ENCODE measurements at regions not wholly inside any gene's neighbourhood (a gene's known extent, or its start where the extent isn't known, plus 50 kb on each side); places are given as distances from the start of the nearest gene placed in this dataset.

- DNase-seq = no peak
- intact Hi-C loops (cut with micrococcal nuclease) = no loop called here
Measured at GRCh38 chr20:59425572-59425971, 125.2 kb downstream of the EDN3 start.

GRCh38 chr20:59428006-59428405 is 127.6 kb downstream of the EDN3 start:
- DNase-seq (no peak), ATAC-seq (no peak)

More at GRCh38 chr20:59425572-59425971, 125.2 kb downstream of the EDN3 start:
- ATAC-seq = no peak

GRCh38 chr20:59428441-59429205 is 128.2 kb downstream of the EDN3 start:
- DNase-seq (no peak), ATAC-seq (no peak)
- intact Hi-C loops (cut with micrococcal nuclease) = no loop called here

More at GRCh38 chr20:59428006-59428405, 127.6 kb downstream of the EDN3 start:
- intact Hi-C loops (cut with micrococcal nuclease) = no loop called here

DNA sequence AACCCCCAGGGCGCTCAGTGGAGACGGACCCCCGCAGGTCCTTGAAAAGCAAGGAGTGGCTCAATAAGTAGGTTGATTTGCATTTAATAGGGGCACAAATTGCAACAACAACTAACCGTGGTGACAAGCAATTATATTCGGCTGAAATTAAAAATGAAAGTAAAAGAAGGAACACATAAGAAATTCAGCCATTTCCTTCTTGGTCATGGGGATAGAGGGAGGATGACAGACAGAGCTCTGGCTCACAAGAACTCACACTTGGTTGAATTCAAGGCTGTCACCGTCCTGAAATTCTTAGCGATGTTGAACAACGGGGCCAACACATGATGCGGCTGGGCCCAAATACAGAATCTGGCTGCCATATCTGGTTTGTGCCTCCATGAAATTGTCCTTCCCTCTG is 129.0 kb downstream of the EDN3 start:
- DNase-seq (no peak), ATAC-seq (no peak)
- intact Hi-C loops (cut with micrococcal nuclease) = no loop called here

DNA sequence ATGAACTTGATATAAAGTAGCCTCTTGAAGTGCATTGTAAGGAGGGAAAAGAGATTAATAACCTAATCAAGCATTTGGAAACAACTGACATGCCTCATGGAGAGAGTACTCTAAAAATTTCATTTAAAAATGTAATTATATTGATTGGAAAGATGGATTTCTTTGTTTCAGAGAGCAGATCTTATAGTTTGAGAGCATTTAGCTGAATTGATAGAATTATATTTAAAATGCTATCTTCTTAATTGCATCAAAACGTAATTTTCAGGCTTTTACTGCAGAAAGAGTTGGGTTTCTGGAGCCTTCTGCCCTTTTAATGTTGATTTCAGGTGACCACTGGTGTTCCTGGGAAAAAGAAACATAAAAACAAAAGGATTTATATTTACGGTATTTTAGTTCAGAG is 130.6 kb downstream of the EDN3 start:
- intact Hi-C loops (cut with micrococcal nuclease) = no loop called here
- no peak for DNase-seq
- no peak for ATAC-seq

DNA sequence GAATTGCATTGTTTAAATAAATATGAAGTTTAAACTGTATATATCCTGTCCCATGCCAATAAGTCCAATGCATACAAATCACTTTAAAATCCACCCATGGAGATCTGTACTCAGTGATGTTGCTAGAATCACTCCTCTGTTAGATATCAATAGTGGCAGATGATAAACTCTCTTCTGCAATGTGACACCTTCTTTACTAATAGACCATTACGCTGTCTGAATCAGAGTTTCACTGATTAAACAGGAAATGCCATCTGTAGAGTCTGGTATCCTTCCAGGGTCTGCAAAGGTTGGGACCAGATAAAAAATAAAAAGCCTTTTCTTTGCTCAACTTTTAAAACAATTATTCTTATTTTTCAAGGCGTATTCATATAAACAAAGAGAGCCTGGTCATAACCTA is 134.5 kb downstream of the EDN3 start:
- intact Hi-C loops (cut with micrococcal nuclease) = no loop called here
- ATAC-seq (no peak), DNase-seq (no peak)

DNA sequence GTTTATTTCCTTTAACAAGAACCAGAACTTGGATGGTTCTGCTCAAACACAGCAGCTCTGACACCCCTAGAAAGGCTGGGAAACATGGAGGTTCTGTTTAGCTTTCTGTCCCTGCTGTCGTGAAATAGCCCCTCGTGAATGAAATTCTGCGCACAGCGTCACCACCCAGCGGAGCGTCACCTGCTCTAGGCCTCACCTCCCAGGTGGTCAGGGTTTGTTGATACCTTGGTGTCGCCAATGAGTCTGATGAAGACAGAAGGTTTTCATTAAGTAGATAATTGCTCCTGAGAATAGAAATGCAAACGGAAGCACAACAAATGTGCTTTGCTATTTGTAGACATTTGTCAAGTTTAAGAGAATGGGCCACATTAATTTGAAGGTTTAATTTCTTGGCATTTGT is 135.1 kb downstream of the EDN3 start:
- DNase-seq (no peak), ATAC-seq (no peak)
- intact Hi-C loops (cut with micrococcal nuclease) = no loop called here

- ATAC-seq = no peak
- DNase-seq = no peak
Measured at GRCh38 chr20:59437601-59438031, 137.2 kb downstream of the EDN3 start.

GRCh38 chr20:59438201-59438600 is 137.8 kb downstream of the EDN3 start:
- intact Hi-C loops (cut with micrococcal nuclease) = no loop called here
- DNase-seq (no peak), ATAC-seq (no peak)

More at GRCh38 chr20:59437601-59438031, 137.2 kb downstream of the EDN3 start:
- intact Hi-C loops (cut with micrococcal nuclease) = no loop called here

DNA sequence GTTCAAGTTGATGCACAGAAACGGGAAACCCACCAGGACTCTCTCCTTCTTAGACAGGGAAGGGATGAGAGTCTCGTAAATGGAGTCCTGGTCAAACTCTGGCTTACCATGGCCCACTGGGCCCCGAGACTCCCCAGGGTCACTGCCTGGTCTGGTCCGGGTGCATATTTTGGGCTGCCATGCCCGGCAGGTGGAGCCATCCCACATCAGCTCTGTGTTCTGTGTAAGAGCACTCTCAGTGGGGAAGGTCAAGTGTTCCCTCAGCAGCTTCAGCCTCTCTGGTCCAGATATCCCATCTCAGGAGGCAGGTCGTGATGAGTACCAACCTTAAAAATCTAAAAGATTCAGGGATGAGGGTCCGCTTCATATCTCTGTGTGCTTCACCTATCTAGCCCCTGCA is 138.8 kb downstream of the EDN3 start:
- ATAC-seq (no peak), DNase-seq (no peak)
- intact Hi-C loops (cut with micrococcal nuclease) = no loop called here

- DNase-seq (no peak), ATAC-seq (no peak)
- intact Hi-C loops (cut with micrococcal nuclease) = no loop called here
Measured at GRCh38 chr20:59441306-59441705, 140.9 kb downstream of the EDN3 start.

DNA sequence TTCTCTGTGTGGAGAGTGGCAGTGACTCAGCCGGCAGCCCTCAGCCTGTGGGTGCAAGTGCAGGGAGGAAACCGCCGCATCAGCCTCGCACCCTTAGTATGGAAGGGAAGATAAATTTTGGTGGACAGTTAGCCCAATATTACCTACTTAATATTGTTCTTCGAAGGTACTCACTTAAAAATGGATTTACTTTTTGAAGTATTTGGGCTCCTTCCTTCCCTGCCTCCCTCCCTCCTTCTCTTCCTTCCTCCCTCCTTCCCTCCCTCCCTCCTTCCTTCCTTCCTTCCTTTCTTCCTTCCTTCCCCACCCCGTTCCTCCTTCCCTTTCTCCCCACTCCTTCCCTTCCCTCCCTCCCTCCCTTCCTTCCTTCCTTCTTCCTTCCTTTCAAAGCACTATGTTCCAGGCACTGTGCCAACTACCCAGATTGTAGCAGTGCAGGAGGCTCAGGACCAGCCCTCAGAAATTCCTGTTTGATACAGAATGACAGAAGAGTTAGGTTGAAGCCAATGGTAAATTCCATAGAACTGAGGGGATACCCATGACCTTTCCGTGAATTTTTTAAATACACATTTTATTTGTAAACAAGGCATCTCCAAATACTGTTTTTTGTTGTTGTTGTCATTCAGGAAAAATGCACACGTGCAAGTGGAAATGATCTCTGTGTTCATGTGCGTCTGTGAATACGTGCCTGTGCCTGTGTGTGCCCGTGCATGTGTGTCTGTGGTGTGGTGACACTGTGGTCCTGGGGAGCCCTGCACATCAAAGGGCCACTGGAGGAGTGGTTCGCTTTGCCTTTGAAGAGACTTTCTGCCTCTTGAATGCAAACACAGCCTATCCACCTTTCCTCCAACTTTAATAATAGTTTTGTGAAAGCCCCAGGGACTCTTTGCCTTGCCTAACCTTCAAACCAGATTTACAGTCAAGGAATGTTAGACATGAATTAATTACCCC is 141.7 kb downstream of the EDN3 start:
- no peak for ATAC-seq
- intact Hi-C loops (cut with micrococcal nuclease) = no loop called here
- DNase-seq = no peak

- ATAC-seq (no peak), DNase-seq (no peak)
- intact Hi-C loops (cut with micrococcal nuclease) = no loop called here
Measured at GRCh38 chr20:59443550-59443949, 143.1 kb downstream of the EDN3 start.

DNA sequence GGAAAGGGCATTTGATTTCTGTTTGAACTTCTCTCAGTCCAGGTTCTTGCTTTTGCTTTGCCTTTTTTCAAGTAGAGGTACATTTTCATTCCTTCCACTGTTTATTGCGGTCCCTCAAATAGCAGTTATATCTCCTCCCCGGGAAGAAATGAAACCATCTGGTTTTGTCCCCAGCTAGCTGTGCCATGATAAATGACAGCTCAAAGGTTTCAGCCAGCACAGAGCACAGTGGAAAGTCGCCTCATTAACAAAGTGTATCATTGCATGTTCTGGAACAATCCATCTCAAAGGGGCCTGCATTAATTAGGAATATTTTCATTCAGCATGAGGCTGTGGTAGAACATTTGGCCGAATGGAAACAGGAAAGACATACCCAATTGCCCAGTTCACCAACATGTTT is 146.0 kb downstream of the EDN3 start:
- intact Hi-C loops (cut with micrococcal nuclease) = no loop called here
- ATAC-seq (no peak), DNase-seq (no peak)

DNA sequence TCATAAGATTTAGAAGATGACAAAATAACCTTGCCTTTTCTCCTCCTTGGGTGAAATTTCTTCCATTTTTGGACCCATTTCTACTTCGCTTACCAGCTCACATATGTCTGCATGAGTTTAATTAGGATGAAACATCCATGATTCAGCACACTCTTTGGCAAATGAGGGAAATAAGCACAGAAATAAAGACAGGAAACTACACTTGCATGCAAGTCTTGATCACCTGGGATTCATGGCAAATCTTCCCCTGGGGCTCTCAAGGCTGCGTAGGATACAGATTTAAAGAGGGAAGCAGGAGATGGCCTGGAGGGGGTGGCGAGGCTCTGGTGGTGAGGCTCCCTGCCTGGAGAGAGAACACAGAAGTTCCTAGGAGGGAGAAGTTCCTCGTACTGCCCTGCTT is 147.8 kb downstream of the EDN3 start:
- intact Hi-C loops (cut with micrococcal nuclease) = no loop called here
- ATAC-seq (no peak), DNase-seq (no peak)

DNA sequence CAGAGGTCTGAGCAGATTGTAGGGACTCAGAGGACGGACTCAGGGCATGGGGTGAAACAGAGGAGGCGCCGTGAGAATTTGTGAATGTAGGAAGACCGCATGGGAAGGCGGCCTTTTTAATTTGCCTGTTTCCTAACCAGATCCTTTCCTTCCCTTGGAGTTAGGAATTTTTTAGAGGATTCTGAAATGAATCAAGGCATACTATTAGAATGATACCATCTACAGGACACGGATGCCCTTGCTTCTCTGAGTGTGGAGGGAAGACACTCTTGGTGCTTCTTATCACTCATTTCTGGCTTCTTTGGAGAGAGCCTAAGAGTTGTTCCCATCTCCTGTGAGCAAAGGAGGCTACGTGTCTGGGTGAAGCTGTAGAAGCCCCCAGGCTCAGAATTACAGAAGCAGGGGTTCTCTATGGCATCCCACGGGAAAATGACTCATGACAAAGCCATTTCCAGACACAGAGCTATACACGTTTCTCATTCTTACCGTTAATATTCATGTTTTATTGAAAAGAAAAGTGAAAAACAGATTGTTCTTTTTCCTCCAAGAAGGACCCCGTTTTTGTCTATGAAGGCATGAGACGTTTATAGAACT is 148.5 kb downstream of the EDN3 start:
- no peak for ATAC-seq
- DNase-seq = no peak
- intact Hi-C loops (cut with micrococcal nuclease) = no loop called here

GRCh38 chr20:59451066-59451630 is 150.7 kb downstream of the EDN3 start:
- DNase-seq (no peak), ATAC-seq (no peak)
- intact Hi-C loops (cut with micrococcal nuclease) = no loop called here

DNA sequence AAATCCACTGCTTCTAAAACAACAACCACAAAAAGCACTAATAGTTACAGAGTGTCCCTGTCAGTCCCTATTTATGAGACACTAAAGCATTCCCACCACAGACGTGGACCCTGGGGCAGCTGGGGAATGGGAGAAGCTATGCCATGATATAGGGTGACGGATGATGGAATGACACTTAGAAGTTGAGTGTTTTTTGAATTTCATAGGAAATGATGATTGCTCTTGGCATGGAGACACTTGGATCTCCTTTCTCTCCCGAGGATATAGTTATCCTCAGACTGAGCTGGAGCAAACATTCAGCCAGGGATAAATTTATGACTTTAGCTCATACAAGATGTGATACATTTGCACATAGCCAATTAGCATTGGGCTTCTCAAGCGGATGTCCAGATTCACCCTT is 151.2 kb downstream of the EDN3 start:
- DNase-seq = no peak
- peak; percentile 25 for ATAC-seq
- intact Hi-C loops (cut with micrococcal nuclease) = no loop called here

GRCh38 chr20:59452856-59453255 is 151.5 kb upstream of the PHACTR3 start:
- intact Hi-C loops (cut with micrococcal nuclease) = no loop called here
- ATAC-seq = no peak
- DNase-seq = no peak

Data from left ventricle myocardium superior (tissue), 1 donor.